ENCODE measurements at regions not wholly inside any gene's neighbourhood (a gene's known extent, or its start where the extent isn't known, plus 50 kb on each side); places are given as distances from the start of the nearest gene placed in this dataset.

DNA sequence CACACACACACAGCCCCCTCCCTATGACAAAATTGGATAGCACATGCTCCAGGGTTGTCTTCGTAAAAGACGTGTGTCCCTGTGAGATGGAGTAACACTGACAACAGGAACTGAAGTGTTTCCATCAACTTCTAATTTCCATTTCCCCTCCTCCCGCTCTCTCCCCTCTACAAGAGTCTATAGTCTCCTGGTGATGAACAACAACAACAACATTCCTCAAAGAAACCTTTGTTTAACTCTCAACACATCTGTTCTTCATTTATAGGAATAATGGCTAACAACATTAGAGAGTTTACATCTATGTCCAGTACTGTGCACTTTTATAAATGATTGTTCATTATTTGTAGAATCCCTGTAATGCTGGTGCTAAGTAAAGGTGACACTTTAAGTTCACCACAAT, 205.8 kb upstream of the SSTR4 start:
- no peaks in the 10 kb centered on the region for H4K20me1 ChIP-seq (replicated peaks; ENCODE audit: control insufficient read depth, extremely low read depth, insufficient read depth, low read length)
- H3K36me3 ChIP-seq (ENCODE audit: control insufficient read depth in 2 of 2, extremely low read depth in 1 of 2, insufficient read depth in 2 of 2, low read length in 2 of 2): no peaks in the 10 kb centered on the region
- no peaks in the 10 kb centered on the region for H3K9me1 ChIP-seq (replicated peaks; ENCODE audit: control insufficient read depth, extremely low read depth, insufficient read depth, low read length)
- no peaks in the 10 kb centered on the region for H3K79me2 ChIP-seq (ENCODE audit: control insufficient read depth, insufficient read depth, low read length)
- ChIA-PET POLR2A (no interaction called here), CTCF (no interaction called here)
- BruUV-seq (replicated peaks): no TSS peak
- no peak overlapping the region for H3K27ac ChIP-seq (ENCODE audit: insufficient read depth, low read depth, low read length)
- TF ChIP-seq EZH2 (IDR thresholded peaks at IDR 0.05; ENCODE audit: borderline replicate concordance, low read depth, low read length, severe bottlenecking) (no peak), GATA2 (IDR thresholded peaks at IDR 0.05; ENCODE audit: insufficient read depth, insufficient read length, low read depth, low read length) (no peak), POLR2A (IDR thresholded peaks at IDR 0.05; ENCODE audit: low read depth, low read length) (no peak), MYC (IDR thresholded peaks at IDR 0.05; ENCODE audit: low read depth, low read length) (no peak), FOS (IDR thresholded peaks at IDR 0.05; ENCODE audit: borderline replicate concordance, insufficient read depth, low read length) (no peak), POLR2AphosphoS5 (IDR thresholded peaks at IDR 0.05; ENCODE audit: insufficient read depth, low read depth, low read length) (no peak), JUN (IDR thresholded peaks at IDR 0.05; ENCODE audit: borderline replicate concordance, insufficient read depth, insufficient read length, low read depth) (no peak)
- TF ChIP-seq, protein P1, sequence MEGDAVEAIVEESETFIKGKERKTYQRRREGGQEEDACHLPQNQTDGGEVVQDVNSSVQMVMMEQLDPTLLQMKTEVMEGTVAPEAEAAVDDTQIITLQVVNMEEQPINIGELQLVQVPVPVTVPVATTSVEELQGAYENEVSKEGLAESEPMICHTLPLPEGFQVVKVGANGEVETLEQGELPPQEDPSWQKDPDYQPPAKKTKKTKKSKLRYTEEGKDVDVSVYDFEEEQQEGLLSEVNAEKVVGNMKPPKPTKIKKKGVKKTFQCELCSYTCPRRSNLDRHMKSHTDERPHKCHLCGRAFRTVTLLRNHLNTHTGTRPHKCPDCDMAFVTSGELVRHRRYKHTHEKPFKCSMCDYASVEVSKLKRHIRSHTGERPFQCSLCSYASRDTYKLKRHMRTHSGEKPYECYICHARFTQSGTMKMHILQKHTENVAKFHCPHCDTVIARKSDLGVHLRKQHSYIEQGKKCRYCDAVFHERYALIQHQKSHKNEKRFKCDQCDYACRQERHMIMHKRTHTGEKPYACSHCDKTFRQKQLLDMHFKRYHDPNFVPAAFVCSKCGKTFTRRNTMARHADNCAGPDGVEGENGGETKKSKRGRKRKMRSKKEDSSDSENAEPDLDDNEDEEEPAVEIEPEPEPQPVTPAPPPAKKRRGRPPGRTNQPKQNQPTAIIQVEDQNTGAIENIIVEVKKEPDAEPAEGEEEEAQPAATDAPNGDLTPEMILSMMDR (IDR thresholded peaks at IDR 0.05; ENCODE audit: extremely low read depth in 1 of 2, insufficient read depth in 1 of 2, low read depth in 1 of 2, low read length in 2 of 2): no peak
- TF ChIP-seq, protein P2, sequence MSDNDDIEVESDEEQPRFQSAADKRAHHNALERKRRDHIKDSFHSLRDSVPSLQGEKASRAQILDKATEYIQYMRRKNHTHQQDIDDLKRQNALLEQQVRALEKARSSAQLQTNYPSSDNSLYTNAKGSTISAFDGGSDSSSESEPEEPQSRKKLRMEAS (IDR thresholded peaks at IDR 0.05; ENCODE audit: insufficient read depth, insufficient read length): no peak
- no peaks in the 10 kb centered on the region for H3K9me3 ChIP-seq (replicated peaks; ENCODE audit: control insufficient read depth, insufficient read depth, low read length)
- DNase-seq (ENCODE audit: low read depth, low spot score) (no peak), FAIRE-seq (no peak)
- H3K27me3 ChIP-seq (ENCODE audit: control insufficient read depth in 2 of 2, insufficient read depth in 2 of 2, low read length in 2 of 2): peaks cover 0 to 3% of the 10 kb centered on the region in 2 experiments
- no peak overlapping the region for H3K4me2 ChIP-seq (ENCODE audit: insufficient read depth, low read length)
- no peak overlapping the region for H3K9ac ChIP-seq (replicated peaks; ENCODE audit: extremely low read depth, insufficient read depth, low read length)
- dilution Hi-C loops (cut with MboI; ENCODE audit: extremely low pct_ligation_motif_present, low sequenced_read_pairs) (no loop called here), intact Hi-C loops (cut with micrococcal nuclease) (no loop called here)
- no peak overlapping the region for H2AFZ ChIP-seq (ENCODE audit: low read depth, low read length)
- H3K4me1 ChIP-seq (ENCODE audit: control insufficient read depth, extremely low read depth, insufficient read depth, low read length): peaks cover 3% of the 10 kb centered on the region
- H3K4me3 ChIP-seq (replicated peaks in 1 of 3; ENCODE audit: insufficient read depth in 1 of 3, low read depth in 1 of 3, low read length in 3 of 3): no peak overlapping the region

All from endothelial cell of umbilical vein (primary cell).